D721Med (cell line): ENCODE measurements at regions not wholly inside any gene's neighbourhood (a gene's known extent, or its start where the extent isn't known, plus 50 kb on each side); places are given as distances from the start of the nearest gene placed in this dataset.

Experiments
- DNase-seq: peaks from one replicate; pipeline ENCODE4 v3.0.0; 2011; ENCODE audit warnings: low spot score; ENCODE audit not compliant: insufficient read length
- FAIRE-seq: peaks from 2 replicates; lab custom pipeline; 2011; peaks lifted over from hg19 to GRCh38; lab: Jason Lieb, UNC
- CTCF ChIP-seq: IDR thresholded peaks from 2 replicates; pipeline ENCODE4 v1.5.1; 2012; ENCODE audit warnings: mild to moderate bottlenecking, control low read depth; ENCODE audit not compliant: insufficient read depth; ENCODE audit errors: missing control alignments

GRCh38 chr6:80639181-80639629 lies 532.7 kb downstream of the BCKDHB start:
- TF ChIP-seq CTCF, result no peak
- FAIRE-seq (no peak), DNase-seq (no peak)

GRCh38 chr6:80638213-80639055 lies 532.0 kb downstream of the BCKDHB start:
- FAIRE-seq, result no peak
- TF ChIP-seq CTCF, result no peak
- no peak for DNase-seq

- DNase-seq (no peak), FAIRE-seq (no peak)
- no peak for TF ChIP-seq CTCF
These were observed 530.8 kb downstream of the BCKDHB start for GRCh38 chr6:80637312-80637711.

GRCh38 chr6:80636689-80637088 lies 530.2 kb downstream of the BCKDHB start:
- no peak for TF ChIP-seq CTCF
- no peak for FAIRE-seq
- DNase-seq, result no peak

GRCh38 chr6:80633412-80633811 lies 526.9 kb downstream of the BCKDHB start:
- FAIRE-seq (no peak), DNase-seq (no peak)
- no peak for TF ChIP-seq CTCF

- TF ChIP-seq CTCF, result no peak
These were observed 518.9 kb downstream of the BCKDHB start for GRCh38 chr6:80625405-80625804.

GRCh38 chr6:80623066-80623815 lies 516.8 kb downstream of the BCKDHB start:
- DNase-seq, result no peak
- no peak for FAIRE-seq
- no peak for TF ChIP-seq CTCF

More at GRCh38 chr6:80625405-80625804, 518.9 kb downstream of the BCKDHB start:
- FAIRE-seq (no peak), DNase-seq (no peak)
